RCC 7860 (cell line): ENCODE measurements at regions not wholly inside any gene's neighbourhood (a gene's known extent, or its start where the extent isn't known, plus 50 kb on each side); places are given as distances from the start of the nearest gene placed in this dataset.

Experiments used
- DNase-seq: peaks from one replicate; pipeline ENCODE4 v3.0.0-alpha.2; 2015; ENCODE audit warnings: low spot score
- FAIRE-seq: peaks from 2 replicates; lab custom pipeline; 2012; peaks lifted over from hg19 to GRCh38; lab: Jason Lieb, UNC

GRCh38 chr4:13142191-13142590, 341.9 kb downstream of the RAB28 start:
- DNase-seq (no peak), FAIRE-seq (no peak)

- FAIRE-seq (no peak), DNase-seq (no peak)
These were observed 346.8 kb downstream of the RAB28 start for GRCh38 chr4:13137390-13137789.

DNA sequence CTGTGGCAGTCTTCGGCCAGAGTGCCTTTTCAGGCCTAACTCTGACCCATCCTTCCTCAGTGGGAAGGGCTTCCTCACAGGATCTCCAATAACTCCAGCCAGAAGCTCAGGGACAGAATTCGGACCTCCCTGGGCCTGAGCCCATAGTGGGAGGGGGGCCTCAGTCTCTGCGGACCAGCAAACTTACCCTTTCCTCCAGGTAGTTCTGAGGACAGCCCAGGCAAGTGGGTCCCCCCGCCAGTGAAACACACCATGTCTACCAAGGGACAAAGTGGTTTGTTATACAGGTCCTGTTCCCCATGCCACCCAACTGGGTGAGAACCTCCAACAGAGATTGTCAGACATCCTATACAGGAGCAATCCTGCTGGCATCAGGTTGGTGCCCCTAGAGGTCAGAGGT, 350.4 kb downstream of the RAB28 start:
- no peak for DNase-seq
- no peak for FAIRE-seq

GRCh38 chr4:13130848-13131247, 353.3 kb downstream of the RAB28 start:
- FAIRE-seq (no peak), DNase-seq (no peak)

GRCh38 chr4:13129095-13129494, 355.0 kb downstream of the RAB28 start:
- no peak for FAIRE-seq

GRCh38 chr4:13126976-13127910, 356.9 kb downstream of the RAB28 start:
- FAIRE-seq: no peak
- DNase-seq: no peak

More at GRCh38 chr4:13129095-13129494, 355.0 kb downstream of the RAB28 start:
- DNase-seq: no peak

- FAIRE-seq: no peak
- no peak for DNase-seq
These were observed 365.5 kb downstream of the RAB28 start for GRCh38 chr4:13118633-13119032.

- FAIRE-seq (no peak), DNase-seq (no peak)
These were observed 367.0 kb downstream of the RAB28 start for GRCh38 chr4:13117185-13117584.

- no peak for FAIRE-seq
- no peak for DNase-seq
These were observed 372.1 kb downstream of the RAB28 start for GRCh38 chr4:13112030-13112429.

- no peak for FAIRE-seq
These were observed 374.6 kb downstream of the RAB28 start for GRCh38 chr4:13109536-13109935.

DNA sequence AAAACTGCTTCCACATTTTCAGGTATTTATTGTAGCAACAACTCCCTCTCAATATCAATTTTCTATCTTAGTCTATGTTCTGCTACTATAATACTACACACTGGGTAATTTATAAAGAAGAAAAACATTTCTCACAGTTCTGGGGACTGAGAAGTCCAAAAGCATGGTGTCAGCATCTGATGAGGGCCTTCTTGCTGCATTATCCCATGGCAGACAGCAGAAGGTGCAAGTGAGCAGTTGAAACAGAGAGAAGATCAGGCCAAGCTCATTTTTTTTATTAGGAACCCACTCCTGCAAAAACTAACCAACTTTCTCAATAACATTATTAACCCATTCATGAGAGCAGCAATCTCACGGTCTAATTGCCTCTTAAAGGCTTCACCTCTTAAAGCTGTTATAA, 376.0 kb downstream of the RAB28 start:
- DNase-seq (no peak), FAIRE-seq (no peak)

More at GRCh38 chr4:13109536-13109935, 374.6 kb downstream of the RAB28 start:
- no peak for DNase-seq

- DNase-seq (no peak), FAIRE-seq (no peak)
These were observed 380.6 kb downstream of the RAB28 start for GRCh38 chr4:13103382-13104015.

GRCh38 chr4:13102092-13102742, 381.9 kb downstream of the RAB28 start:
- FAIRE-seq (no peak), DNase-seq (no peak)

- DNase-seq: no peak
- FAIRE-seq: no peak
These were observed 386.2 kb downstream of the RAB28 start for GRCh38 chr4:13097971-13098370.

DNA sequence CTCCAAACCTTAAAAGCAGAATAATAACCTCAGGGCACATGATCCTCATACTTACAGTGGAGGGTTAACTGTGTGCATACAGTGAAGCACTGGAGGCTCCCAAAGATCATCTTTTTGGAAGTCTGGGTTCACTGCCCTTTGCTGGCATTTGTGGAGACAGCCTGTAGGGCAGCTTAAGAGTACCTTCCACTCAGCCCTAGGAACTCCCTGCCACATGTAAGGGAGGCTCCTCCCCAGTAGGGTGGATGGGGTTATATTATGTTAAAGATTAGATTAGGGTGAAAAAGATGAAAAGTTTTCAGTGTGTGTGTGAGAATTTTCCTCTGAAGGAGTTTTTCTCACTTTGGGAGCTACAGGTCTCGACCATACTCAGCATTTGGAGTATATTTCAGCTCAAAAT, 388.4 kb downstream of the RAB28 start:
- no peak for FAIRE-seq
- no peak for DNase-seq

- DNase-seq (no peak), FAIRE-seq (no peak)
These were observed 391.0 kb downstream of the RAB28 start for GRCh38 chr4:13093170-13093569.

DNA sequence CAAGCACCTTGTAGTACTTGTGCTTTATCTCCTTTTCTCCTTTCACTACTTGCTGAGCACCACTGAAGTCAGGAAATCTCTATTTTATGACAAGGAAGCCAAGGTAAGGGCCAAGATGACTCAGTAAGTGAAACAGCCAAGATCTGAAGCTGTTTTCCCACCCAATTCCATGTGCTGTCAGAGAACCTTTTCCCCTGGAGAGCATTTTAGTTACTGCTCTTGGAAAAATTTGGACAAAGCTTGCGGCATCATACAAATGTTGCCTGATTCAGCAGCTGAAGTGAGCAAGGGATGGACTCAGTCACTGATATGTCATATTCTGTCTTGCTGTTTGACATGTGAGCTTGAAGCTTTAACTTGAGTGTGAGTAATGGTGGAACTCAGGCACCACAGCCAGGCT, 391.4 kb downstream of the RAB28 start:
- DNase-seq: no peak
- FAIRE-seq: no peak

- DNase-seq: no peak
- FAIRE-seq: no peak
These were observed 394.5 kb downstream of the RAB28 start for GRCh38 chr4:13089659-13089998.

DNA sequence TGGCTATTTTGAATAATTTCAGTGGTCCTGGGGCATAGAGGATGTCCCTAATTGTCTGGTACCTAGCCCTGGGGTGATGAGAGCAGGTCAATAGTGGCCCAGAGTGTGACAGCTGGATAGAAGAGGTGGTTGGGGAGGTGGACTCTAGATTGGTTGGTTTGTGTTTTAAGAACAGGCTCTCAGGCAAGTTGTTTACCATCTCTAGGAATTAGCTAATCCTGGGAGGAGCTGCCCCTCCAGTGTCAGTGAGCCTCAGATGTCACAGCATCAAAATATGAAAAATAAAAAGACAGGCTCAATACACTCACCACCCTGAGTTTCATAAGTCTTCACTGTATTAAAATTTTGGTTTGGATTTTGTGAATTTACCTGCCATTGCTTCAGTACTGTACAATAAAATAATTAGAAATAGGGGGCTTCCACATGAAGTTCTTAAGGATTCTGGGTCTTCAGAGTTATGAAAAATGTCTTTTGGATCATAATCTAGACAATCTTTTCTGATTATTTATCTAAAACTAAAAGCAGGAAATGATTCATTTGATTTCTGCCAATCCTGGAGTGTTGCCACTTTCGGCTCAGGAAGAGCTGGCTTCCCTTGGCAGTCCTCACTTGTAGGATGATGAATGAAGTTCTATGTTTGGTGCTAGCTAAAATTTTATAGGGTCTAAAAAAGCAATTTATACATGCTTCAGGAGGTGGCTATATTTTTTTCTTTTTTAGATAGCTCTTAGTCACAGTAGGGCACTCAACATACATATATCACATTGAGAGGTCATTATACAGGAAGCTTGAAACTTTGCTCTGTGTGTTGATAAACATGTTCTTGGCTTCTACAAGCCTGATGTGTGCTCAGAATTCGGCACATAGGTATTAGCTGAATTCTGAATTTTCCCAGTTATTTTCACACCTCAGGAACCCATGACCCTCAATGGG, 395.1 kb downstream of the RAB28 start:
- FAIRE-seq (no peak), DNase-seq (no peak)

GRCh38 chr4:13087041-13087440, 397.1 kb downstream of the RAB28 start:
- DNase-seq: no peak
- FAIRE-seq: no peak

- FAIRE-seq: no peak
- DNase-seq: no peak
These were observed 399.9 kb downstream of the RAB28 start for GRCh38 chr4:13084210-13084609.
